ENCODE measurements at regions not wholly inside any gene's neighbourhood (a gene's known extent, or its start where the extent isn't known, plus 50 kb on each side); places are given as distances from the start of the nearest gene placed in this dataset.
A peak's percentile ranks its signal among the peaks of the same experiment; 100 is the strongest.

DNA sequence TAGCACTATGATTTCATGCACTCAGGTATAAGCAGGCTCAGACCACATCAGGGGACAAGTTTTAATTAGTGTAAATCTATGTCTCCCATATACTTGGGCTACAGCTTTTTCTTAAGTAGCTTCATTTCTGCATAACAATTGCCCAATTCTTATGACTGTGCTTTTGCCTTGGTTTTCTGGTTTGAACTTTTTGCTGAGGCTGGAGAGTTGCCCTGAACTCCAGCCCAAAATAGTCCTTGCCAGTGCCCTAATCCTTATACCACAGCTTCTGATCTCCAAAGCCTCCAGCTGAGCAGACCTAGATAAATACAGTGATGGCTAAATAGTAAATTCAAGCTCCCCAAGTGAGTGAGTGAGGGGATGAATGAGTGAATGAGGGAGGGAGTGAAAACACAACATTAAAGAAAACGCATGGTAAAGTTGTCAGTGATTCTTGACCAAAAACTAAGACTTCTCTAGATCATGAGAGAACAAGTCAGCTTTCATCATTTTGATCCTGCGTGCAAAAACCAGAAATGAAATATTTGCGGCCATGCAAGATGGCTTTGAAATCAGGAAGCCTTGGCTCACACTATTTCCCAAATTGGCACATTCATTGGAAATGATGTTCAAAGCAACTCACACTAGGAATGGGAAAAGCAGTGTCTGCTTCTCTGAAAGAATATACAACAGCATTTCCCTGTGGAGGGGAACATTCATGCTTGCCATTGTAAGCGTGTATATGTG is 437.1 kb upstream of the CTSO start:
- no peak for DNase-seq

DNA sequence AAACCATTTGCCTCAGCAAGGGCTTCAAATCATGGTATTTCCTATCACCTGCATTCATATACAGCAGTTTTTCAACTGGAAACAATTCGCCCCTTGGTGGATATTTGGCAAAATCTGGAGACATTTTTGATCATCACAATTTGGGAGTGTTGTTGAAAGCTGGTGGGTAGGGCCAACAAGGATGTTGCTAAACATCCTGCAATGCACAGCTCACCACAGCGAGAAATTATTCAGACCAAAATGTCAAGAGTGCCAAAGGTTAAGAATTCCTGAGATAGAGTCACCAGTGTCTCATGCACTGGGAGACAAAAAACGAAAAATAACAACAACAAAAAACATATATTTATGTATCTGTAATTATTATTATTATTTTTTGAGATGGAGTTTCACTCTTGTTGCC is 435.2 kb upstream of the CTSO start:
- no peak for DNase-seq

DNA sequence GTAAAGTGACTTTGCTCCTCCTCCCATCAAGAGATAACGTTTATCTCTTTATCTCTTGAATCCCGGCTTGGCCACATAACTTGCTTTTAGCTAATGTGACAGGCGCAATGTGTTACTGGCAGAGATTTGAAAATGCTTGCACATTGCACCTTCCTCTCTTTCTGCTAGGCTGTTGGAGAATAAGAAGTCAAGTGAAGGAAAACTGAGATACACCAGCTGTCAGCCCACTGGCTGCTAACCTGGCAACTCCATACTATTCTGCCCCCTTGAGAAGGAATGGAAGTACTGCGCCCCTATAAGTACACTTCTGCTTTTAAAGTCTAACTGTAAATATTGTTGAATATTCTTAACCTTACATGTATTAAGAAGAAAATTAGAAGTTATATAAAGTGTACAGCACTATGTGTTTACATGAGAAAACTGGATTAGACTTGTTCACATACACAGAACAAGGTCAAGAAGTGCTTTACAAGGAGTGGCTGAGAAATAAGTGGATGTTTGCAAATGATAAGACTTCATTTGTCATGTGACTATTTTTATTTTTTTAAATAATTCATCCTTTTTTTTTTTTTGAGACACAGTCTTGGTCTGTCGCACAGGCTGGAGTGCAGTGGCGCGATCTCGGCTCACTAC is 424.5 kb upstream of the CTSO start:
- DNase-seq: no peak

DNA sequence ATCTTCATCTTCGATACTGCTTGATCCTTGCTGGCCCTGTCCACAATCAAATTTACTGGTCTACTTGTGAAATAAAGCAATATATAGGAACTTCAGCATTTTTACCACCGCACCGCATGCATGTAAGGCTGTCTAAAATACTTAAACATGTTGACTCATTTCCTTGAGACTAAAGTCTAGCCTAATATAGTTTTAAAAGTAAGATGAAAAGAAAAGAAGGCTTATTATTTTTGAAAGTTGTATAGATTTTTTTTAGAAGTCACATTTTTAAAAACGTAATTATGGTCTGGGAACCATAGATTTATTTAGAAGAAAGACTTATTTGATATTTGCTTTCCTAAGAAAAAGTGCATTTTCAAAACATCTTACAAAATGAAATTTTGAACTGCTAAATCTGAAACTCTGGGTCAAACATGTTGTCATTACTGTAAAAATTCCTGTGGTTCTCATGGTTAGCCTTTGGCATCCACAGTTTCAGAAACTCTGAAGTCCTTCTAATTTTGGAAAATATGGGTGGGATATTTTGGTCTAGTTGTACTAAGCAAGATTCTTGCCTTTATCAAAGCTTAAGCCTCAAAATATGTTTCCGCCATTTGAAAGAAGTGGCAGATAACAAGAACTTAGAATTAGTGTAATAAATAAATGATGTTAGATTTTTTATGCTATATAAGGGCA is 423.5 kb upstream of the CTSO start:
- DNase-seq: no peak

DNA sequence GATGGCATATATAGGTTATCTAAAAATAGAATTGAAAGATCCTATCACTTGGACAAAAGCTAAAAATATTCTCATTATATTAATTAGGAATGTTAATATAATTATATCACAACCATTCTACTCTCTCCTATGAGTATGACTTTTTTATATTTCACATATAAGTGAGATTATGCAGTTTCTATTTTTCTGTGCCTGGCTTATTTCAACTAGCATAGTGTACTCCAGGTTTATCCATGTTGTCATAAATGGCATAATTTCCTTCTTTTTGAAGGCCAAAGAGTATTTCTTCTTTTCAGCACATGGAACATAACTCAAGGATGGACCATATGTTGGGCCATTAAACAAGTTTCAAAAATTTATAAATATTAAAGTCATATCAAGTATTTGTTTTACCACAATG is 421.2 kb upstream of the CTSO start:
- DNase-seq: no peak

DNA sequence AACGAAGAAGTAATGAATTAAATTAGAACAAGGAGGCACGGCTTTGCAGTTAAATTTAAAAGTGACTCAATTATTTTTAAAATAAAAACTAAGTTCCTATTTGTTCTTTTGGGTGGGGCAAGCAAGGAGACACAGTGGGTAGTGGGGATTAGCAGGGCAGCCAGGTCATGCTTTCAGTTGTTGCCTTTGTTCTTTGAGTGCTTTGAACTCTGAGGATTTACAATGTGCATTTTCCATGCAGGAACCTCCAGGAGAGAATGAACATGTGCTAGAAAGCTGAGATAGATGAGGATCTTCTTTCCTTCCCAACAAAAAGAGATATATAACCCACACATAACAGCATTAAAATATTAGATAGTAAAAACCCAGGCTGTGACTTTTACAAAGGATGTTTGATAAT is 420.4 kb upstream of the CTSO start:
- DNase-seq: no peak

DNA sequence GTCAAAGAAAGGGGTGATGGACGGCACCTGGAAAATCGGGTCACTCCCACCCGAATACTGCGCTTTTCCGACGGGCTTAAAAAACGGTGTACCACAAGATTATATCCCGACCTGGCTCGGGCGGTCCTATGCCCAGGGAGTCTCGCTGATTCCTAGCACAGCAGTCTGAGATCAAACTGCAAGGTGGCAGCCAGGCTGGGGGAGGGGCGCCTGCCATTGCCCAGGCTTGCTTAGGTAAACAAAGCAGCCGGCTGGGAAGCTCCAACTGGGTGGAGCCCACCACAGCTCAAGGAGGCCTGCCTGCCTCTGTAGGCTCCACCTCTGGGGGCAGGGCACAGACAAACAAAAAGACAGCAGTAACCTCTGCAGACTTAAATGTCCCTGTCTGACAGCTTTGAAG is 413.8 kb upstream of the CTSO start:
- DNase-seq: peak; percentile 10

DNA sequence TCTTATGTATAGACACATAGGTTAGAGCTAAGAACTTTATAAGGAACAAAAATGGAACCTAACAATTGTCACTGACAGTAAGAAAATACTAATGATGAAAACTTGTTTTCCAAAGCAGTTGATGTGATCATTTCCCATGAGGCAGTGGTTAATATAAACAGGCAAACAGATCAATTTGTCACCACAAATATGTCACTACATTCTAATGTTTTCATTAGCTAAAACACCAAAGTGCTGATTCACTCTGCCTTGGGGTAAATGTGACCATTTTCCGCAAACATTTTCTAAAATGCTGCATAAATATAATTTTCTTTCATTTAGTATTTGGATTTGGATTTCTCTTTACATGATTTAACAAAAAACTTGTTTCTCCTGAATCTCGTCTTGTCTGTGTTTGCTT is 408.9 kb upstream of the CTSO start:
- DNase-seq: no peak

DNA sequence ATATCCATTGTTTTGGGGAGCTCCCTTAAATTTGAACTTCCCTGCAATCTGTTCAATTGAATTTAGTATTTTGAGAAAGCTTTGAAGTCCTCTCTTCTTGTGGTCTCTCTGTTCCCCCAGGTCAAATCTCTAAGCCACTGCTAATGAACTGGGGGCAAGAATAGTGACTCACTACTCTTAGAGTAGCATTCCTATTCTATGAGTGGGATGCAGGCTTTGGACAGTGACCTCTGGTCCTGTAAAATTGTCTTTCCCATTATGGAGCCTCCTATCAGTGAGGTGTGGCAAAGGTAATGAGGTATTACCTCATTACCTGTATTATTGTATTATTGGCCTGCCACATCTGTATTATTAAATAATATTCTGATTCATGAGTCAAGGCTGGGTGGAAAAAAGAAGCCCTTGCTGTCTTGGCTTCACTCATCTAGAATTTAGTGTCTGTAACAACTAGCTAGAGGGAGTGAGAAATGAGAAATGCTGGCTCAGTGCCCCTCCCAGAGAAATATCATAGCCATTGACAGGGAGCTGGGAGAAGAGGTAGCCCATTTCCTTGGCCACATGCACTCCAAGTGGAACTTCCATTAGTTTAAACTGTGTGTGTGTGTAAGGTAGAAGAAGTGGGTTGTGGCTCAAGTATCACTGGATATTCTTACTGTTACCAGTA is 393.9 kb upstream of the CTSO start:
- DNase-seq: no peak

DNA sequence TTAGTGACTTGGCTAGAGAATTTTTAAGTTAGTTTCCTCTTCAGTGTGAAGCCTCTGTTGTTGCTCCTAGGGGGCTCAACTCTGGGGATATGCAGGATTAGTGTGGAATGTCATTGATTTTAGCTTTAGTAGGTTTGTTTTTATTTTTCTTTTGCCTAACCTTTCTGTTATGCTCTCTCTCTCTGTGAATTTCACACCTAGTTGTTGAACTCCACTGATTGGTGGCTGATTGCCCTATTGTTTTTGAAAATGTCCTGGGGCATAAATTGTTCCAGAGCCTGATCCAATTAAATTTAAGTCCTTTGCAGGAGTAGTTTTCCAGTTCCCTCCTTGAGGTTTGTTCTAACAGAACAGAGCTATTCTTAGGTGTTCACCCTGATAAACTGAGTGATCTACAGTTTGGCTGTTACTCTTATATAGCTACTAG is 393.3 kb upstream of the CTSO start:
- DNase-seq: no peak

DNA sequence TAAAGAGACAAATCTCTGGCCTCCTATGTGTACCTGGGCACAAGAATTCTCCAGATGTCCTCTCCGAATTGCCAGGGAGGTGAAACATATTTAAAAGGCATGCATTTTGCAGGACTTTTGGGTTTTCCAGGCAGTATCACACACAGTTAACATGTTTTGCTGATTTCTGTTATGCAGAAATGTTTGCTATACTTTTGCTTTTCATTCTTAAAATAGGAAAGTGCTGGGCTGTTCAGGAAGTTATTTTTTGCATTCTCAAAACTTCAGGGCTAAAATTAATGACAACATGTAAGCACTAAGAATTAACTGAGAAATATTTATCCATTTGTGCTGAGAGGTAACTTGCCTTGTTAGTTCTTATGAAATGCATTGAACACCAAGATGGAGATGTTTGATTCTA is 390.7 kb upstream of the CTSO start:
- no peak for DNase-seq

DNA sequence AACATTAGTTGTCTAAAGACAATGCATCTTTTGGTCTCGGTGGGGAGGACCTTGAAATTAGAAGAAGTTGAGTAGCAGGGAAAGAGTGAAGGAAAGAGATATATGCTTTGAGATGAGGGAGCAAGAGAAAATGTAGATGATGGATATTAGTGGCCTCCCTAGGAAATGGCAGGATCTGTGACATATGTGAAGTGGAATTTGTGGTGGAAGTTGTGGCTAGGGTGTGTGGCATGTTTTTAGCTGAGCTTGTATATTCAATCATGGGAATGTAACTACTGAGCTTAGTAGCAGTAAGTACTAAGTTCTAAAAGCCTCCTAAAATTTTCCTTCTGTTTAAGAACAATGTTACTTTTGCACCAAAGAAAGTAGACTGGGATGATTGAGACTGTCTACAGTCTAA is 382.8 kb upstream of the CTSO start:
- DNase-seq: no peak

DNA sequence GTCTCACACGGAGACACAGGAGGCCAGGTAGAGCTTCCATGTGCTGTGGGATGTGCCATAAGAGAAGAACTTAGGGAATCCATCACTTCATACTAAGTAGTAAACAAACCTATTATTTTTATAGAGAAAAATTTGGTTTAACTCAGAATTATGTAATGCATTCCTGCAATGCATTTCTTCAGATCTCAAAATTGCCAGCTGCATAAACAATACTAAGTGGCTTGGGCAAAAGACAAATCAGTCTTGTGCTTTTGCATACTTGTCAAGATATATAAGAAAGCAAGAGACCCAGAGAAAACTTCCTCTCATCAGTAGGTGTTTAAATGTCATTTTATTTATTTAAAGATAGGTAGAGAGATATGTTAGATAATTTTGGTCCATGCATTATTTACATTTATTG is 382.1 kb upstream of the CTSO start:
- no peak for DNase-seq

DNA sequence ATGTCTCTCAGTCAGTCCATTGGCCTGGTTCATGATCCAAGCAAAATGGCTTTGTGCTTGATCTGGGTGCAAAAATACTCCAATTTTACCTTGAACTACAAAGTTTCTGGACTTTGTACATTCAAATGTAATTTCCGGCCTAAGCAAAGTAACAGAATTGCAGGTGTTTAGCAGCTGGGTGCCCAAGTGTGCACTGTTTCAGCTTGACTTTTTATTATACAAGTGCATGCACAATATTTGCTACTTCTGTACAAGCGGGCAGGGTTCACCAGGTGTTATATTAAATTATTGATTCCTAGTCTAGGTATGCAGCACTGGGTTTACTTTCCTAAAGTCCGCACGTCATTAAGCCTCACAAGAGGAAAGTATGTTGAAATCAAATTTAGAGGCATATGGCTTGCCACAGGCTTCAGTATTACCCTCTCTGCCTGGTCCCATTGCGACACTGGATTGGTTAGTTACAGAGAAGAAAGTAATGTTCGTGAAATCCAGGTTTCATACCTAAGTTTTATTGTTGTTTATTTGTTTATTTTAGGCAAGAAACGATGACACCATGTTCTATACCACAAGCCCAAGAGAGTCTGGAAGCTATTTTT is 376.9 kb upstream of the CTSO start:
- DNase-seq: no peak

DNA sequence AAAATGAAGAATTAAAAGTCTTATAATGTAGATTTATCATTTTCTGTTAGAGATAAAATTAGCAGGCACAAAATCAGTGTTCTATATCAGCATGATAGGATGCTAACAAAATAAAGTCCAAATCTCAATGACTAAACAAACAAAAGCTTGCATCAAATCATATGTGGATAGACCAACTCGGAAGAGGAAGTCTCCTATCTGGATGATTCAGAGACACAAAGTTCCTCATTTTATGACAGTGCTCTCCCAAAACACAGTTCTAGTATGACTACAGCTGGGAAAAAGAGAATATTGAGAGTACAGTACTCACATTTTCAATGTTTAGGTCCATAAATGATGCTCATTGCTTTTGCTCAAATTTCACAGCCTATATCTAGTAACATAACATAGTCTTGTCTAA is 376.1 kb upstream of the CTSO start:
- no peak for DNase-seq

DNA sequence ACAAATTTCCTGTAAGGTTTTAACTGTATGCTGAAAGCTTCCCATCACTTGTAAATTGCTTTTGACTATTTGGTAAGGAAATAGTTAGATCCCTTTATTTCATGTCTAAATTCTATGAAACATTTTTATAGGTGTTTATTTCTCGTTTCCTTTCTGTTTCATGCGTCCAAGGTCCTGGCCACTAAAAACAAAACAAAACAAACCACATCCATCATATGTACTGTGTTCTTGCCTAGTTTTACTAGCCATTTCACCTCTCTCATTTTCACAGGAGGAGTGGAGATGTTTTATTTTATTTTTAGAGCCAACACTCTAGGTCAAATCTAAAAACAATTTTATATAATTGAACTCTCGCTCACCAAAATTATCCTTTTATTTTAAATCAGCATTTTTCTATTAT is 375.2 kb upstream of the CTSO start:
- DNase-seq: no peak

DNA sequence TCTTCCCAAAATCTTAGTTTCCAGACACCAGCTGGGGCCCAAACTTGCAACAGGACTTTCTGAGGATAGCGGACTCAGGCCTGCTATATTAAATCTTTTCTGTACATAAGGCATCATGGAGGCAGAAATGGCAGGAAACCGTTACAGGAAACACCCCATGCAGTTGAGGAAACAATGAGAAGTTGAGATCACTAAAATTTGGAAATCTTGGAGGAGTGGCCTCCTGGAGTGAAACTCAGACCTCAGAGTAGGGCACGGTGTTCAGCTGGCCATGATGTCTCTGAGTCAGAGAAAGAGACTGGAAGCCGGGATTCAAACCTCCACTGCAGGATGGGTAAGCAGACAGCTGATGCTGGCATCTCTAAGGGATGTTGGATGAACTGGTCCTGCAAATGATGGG is 372.6 kb upstream of the CTSO start:
- DNase-seq: no peak

DNA sequence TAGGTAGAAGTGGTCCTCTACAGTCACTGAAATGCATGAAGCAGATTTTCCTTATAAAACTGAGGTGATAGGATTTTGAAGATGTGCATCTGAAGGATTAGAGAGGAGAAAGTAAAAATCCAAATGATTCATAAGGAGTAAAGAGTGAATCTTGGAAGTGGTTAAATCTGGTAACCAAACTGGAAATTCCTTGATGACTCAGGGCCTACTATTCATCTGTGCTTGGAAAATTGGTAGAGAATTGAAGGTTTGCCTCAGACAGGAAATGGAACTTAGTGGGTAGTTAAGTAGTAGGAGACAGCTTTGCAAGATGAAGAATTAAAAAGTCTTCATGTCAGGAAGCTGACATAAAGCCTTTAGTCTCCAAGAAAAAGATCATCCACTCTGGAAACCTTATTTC is 368.9 kb upstream of the CTSO start:
- DNase-seq: no peak

DNA sequence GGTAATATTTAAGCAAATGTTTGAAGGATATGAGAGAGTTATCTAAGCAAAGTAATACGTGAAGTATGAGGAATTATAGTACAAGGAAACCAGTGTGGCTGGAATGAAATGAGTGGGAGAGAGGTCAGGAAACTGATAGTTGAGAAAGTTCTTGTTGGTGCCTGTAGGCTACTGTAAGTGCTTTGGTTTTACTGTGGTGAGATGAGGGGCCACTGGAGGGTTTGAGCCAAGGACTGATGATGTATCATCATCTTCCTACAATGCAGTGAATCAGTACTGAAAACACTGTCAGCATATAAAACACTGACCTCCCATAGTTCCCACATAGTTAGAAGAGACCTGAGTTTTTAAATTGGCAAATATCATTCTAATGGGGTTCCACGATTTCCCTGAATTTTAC is 367.5 kb upstream of the CTSO start:
- DNase-seq: no peak

DNA sequence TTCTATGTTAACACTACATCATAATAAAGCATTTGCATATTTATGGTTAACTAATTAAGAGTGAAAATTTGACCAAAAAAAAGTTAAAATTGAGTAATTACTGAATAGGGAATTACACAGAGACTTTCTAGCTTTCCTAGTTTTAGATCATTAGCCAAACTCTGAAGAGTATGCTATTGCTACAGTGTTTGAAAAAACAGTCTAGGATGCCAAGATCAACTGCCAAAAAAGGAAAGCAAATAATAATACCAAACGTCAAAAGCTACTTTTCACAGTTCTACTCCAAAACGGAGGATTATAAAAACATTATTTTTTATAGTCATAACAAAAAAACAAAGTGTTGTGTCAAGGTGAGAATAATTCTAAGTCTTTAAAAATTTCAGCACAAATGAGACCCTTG is 359.8 kb upstream of the CTSO start:
- no peak for DNase-seq

DNA sequence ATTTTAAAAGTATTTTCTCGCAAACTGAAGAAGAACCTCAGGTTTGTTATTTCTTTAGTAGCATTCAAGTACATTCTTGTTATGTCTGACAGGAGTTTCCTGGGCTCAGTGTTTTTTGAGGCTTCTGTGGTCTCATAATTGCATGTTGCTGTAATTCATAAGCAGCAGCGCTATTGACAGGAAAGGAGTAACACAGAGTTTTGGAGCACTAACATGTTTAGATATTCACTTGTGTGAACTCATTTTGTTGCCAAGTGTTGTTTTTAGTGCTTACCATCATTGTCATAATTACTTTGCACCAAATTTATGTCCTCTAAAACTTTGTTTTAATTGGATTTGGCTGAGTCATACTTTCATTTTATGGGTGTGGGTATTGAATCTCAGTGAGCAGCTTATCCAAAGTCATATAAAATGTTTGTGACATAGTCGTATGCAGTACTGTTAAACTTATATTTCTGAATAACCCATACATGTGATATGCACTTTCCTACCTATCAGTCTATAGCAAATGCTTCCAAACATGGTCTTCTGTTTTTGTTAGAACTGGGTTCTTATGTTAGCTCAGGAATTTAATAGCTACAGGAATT is 358.7 kb upstream of the CTSO start:
- DNase-seq: no peak

DNA sequence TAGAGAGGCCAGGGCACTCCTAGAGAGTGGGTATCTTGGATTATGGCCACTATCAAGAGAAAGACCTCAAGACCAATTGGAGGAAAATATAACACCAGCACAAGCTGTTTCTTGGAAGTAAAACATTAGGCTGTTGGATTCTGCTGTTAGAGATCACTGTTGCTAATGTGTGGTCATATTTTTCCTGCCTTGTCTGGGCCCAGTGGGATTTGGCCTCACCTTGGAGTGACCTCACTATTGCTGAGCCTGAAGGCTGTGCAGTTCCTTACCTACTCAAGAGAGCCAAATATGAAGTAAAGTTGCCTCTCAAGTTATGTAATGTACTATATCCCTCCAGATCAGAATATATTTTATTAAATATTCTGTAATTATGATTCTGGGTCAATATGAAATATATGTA is 355.4 kb upstream of the CTSO start:
- DNase-seq: no peak

DNA sequence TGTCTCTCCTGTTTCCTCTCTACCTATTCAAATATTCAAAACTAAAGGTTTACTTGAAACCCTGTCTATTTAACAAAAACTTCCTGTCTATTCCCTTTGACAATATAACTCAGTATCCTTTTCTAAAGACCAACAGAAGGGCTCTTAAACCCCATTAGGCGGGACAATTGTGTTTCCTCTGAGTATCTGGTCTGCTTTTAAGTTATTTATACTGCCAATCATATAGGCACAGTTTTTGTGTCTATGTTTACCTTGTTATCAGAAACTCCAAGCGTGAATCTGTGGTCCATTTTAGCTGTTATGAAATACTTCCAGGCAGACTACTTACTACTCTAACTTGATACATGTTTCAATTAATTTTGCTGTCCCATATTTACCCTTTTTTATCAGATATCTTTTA is 350.0 kb upstream of the CTSO start:
- no peak for DNase-seq

Measured in SHP77 treated with DMSO at 0.1 percent for 48 hours (cell line).